Gastroesophageal sphincter (tissue), 4 donors: ENCODE measurements at regions not wholly inside any gene's neighbourhood (a gene's known extent, or its start where the extent isn't known, plus 50 kb on each side); places are given as distances from the start of the nearest gene placed in this dataset.

Source experiments
- ATAC-seq: fragments of 150-250 bp; one replicate; pipeline ENCODE4 v1.9.1; 2016; ENCODE audit warnings: mild to moderate bottlenecking, moderate library complexity
- H3K27ac ChIP-seq, 4 donors: fragments of 200-600 bp; sonication (generic) in 3 of 4; 1 replicate in 3 of 4; 2 replicates in 1 of 4; pipeline ENCODE4 v1.5.1; 2016 to 2019
- H3K27me3 ChIP-seq: fragments of 200-600 bp; sonication (generic); one replicate; pipeline ENCODE4 v1.5.1; 2019
- H3K36me3 ChIP-seq, 2 donors: fragments of 200-600 bp; sonication (generic); one replicate each; pipeline ENCODE4 v1.5.1; 2019; ENCODE audit warnings: control low read depth in 1 of 2
- H3K4me1 ChIP-seq, 3 donors: fragments of 200-600 bp; sonication (generic); 1 replicate in 2 of 3; 2 replicates in 1 of 3; pipeline ENCODE4 v1.5.1; 2016 to 2019; ENCODE audit warnings: control low read depth in 2 of 3
- H3K4me3 ChIP-seq, 2 donors: fragments of 200-600 bp; sonication (generic); one replicate each; pipeline ENCODE4 v1.5.1; 2019; ENCODE audit warnings: mild to moderate bottlenecking in 1 of 2, moderate library complexity in 1 of 2
- H3K9me3 ChIP-seq, 3 donors: fragments of 200-600 bp; sonication (generic); one replicate each; pipeline ENCODE4 v1.5.1; 2017 to 2019; ENCODE audit warnings: control low read depth in 2 of 3
- EP300 ChIP-seq: sonication (generic); formaldehyde crosslinking; IDR thresholded peaks from one replicate; pipeline ENCODE4 v1.6.1; 2017; ENCODE audit warnings: antibody characterized with exemption, mild to moderate bottlenecking
- POLR2A ChIP-seq, 2 donors: fragments of 450-650 bp; IDR thresholded peaks; one replicate each; pipeline ENCODE4 v1.6.1; 2017; ENCODE audit warnings: antibody characterized with exemption in 2 of 2, mild to moderate bottlenecking in 2 of 2, moderate library complexity in 1 of 2
- POLR2AphosphoS5 ChIP-seq: sonication (generic); formaldehyde crosslinking; IDR thresholded peaks from one replicate; pipeline ENCODE4 v1.6.1; 2017; ENCODE audit warnings: antibody characterized with exemption
- WGBS, 2 donors: methylation state at CpG; one replicate each; pipeline ENCODE4 v1.1.5; 2018; ENCODE audit warnings: low coverage in 1 of 2; 5-methylcytosine and 5-hydroxymethylcytosine counted together
- TF ChIP-seq, protein P1 (sequence below), 4 experiments: fragments of 200-600 bp in 2 of 4; fragments of 450-650 bp in 2 of 4; sonication (generic) in 1 of 4; IDR thresholded peaks; one replicate each; pipeline ENCODE4 v1.5.1; 2017 to 2019; ENCODE audit warnings: antibody characterized with exemption in 4 of 4, mild to moderate bottlenecking in 2 of 4, moderate library complexity in 2 of 4

DNA sequence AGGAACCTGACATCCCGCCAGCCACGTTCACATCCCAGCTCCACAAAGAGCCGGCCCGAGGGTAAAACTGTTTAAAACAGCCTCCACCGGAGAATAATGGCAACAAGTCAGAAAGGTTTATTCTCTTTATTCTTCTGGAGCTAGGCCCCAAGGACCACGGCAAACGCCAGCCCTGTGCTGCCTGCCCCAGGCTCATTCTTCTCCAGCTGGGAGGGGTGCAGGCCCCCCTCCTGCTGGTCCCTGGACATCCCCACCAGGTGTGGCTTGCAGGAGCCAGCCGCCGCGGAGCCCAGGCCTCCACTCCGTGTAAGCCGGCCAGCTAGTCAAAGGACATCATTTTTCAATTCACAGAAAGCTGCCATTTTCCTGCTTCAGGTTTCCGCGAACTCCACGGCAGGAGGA is 65.8 kb upstream of the SALL3 start:
- H3K9me3 ChIP-seq, result no peaks in the 10 kb centered on the region
- ATAC-seq, result no peak
- peaks cover 41% of the 10 kb centered on the region for H3K27me3 ChIP-seq
- no peak overlapping the region for H3K4me3 ChIP-seq
- 64% methylated on average over 14 of the region's 15 CpGs; no CpG with 5 or more reads in 1 of the 2 donors for WGBS, 2 donors
- no peaks in the 10 kb centered on the region for H3K4me1 ChIP-seq
- TF ChIP-seq, protein P1, sequence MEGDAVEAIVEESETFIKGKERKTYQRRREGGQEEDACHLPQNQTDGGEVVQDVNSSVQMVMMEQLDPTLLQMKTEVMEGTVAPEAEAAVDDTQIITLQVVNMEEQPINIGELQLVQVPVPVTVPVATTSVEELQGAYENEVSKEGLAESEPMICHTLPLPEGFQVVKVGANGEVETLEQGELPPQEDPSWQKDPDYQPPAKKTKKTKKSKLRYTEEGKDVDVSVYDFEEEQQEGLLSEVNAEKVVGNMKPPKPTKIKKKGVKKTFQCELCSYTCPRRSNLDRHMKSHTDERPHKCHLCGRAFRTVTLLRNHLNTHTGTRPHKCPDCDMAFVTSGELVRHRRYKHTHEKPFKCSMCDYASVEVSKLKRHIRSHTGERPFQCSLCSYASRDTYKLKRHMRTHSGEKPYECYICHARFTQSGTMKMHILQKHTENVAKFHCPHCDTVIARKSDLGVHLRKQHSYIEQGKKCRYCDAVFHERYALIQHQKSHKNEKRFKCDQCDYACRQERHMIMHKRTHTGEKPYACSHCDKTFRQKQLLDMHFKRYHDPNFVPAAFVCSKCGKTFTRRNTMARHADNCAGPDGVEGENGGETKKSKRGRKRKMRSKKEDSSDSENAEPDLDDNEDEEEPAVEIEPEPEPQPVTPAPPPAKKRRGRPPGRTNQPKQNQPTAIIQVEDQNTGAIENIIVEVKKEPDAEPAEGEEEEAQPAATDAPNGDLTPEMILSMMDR (IDR thresholded peaks at IDR 0.05), result no peak
- H3K27ac ChIP-seq, result no peak overlapping the region
- no peaks in the 10 kb centered on the region for H3K36me3 ChIP-seq

DNA sequence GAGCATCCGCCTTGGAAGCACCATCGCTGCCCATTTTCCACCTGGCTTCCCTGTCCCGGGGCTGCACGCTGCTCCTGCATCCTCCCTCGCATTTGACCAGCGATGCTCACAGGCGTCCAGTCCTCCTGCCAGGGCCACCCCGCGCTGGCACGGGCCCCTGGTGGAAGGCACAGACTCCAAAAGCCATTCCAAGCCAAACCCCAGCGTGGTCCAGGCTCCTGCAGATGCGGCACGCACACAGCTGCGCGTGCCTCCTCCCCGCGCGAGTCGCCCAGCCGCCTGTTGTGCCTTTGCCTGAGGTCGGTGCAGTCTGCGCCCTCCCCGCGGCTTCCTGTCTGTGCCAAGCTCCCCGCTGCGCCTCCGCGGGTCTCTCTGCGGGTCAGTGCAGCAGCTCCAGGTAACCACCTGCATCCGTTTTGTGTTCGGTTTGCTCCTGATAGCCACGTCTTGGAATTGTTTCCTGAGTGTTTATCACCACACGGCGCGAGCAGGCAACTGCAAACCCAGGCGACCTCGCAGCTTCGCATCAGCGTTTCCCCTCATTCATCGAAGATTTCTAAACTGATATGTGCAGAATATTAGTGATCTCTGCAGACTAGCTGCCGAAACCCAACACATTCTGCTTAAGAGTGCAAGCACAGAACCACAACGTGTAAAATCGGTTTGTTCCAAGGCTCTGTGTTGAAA is 65.2 kb upstream of the SALL3 start:
- Histone ChIP-seq H3K9me3 (no peaks in the 10 kb centered on the region), H3K4me1 (no peaks in the 10 kb centered on the region), H3K27ac (no peak overlapping the region), H3K4me3 (no peak overlapping the region), H3K36me3 (no peaks in the 10 kb centered on the region), H3K27me3 (peaks cover 41% of the 10 kb centered on the region)
- WGBS, 2 donors, result 80 to 88% methylated on average over 8 to 14 of the region's 43 CpGs
- TF ChIP-seq, protein P1 (IDR thresholded peaks at IDR 0.05), result no peak
- no peak for TF ChIP-seq EP300
- no peak for TF ChIP-seq POLR2AphosphoS5
- TF ChIP-seq POLR2A (IDR thresholded peaks at IDR 0.05), result no peak
- no peak for ATAC-seq

- Histone ChIP-seq H3K9me3 (no peaks in the 10 kb centered on the region), H3K27ac (no peak overlapping the region), H3K4me1 (no peaks in the 10 kb centered on the region), H3K4me3 (no peak overlapping the region), H3K36me3 (no peaks in the 10 kb centered on the region), H3K27me3 (peaks cover 41% of the 10 kb centered on the region)
- WGBS, 2 donors, result 82 to 90% methylated on average over 4 to 10 of the region's 16 CpGs
- TF ChIP-seq, protein P1 (IDR thresholded peaks at IDR 0.05), result no peak
- TF ChIP-seq EP300 (no peak), POLR2A (IDR thresholded peaks at IDR 0.05) (no peak), POLR2AphosphoS5 (no peak)
- no peak for ATAC-seq
These were observed 64.1 kb upstream of the SALL3 start for GRCh38 chr18:78915446-78916008.

DNA sequence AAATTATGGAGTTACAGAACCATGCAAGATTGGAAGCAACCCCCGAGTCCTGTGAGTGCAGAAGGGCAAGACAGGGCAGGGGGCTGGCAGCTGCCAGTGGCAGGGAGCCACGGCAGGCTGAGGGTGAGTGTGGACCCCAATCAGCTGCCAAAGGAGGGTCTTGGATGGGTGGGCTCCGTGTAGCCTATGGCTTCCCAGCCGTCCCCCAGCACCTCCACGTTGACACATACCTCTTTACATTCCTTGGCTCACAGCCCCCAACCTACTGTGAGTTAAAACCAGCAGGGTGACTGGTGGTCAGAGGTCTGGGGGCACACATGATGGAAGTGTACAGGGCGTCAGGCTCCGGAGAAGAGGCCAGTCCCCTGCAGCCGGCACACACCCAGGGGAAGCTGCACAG is 60.9 kb upstream of the SALL3 start:
- TF ChIP-seq POLR2A (IDR thresholded peaks at IDR 0.05), result no peak
- TF ChIP-seq, protein P1 (IDR thresholded peaks at IDR 0.05), result no peak
- no peak for TF ChIP-seq EP300
- TF ChIP-seq POLR2AphosphoS5, result no peak
- Histone ChIP-seq H3K36me3 (no peaks in the 10 kb centered on the region), H3K27ac (no peak overlapping the region), H3K4me3 (no peak overlapping the region), H3K4me1 (no peaks in the 10 kb centered on the region), H3K9me3 (no peaks in the 10 kb centered on the region), H3K27me3 (peaks cover 35% of the 10 kb centered on the region)
- ATAC-seq, result no peak
- WGBS, 2 donors, result 59 to 82% methylated on average over 3 to 6 of the region's 8 CpGs

GRCh38 chr18:78919956-78920355 is 59.7 kb upstream of the SALL3 start:
- Histone ChIP-seq H3K27me3 (peaks cover 31% of the 10 kb centered on the region), H3K4me3 (no peak overlapping the region), H3K4me1 (no peaks in the 10 kb centered on the region), H3K27ac (no peak overlapping the region), H3K36me3 (no peaks in the 10 kb centered on the region), H3K9me3 (no peaks in the 10 kb centered on the region)
- TF ChIP-seq POLR2A (IDR thresholded peaks at IDR 0.05) (no peak), EP300 (no peak), POLR2AphosphoS5 (no peak)
- TF ChIP-seq, protein P1 (IDR thresholded peaks at IDR 0.05), result no peak
- ATAC-seq, result no peak
- WGBS, 2 donors, result 74 to 77% methylated on average over 4 to 5 of the region's 5 CpGs
